ENCODE measurements at regions not wholly inside any gene's neighbourhood (a gene's known extent, or its start where the extent isn't known, plus 50 kb on each side); places are given as distances from the start of the nearest gene placed in this dataset.

GRCh38 chr6:40778196-40778595 lies 191.0 kb upstream of the LRFN2 start:
- H3K4me3 ChIP-seq: no peak overlapping the region
- DNase-seq: no peak
- no peaks in the 10 kb centered on the region for H3K9me3 ChIP-seq
- no peaks in the 10 kb centered on the region for H3K36me3 ChIP-seq
- no peaks in the 10 kb centered on the region for H3K27me3 ChIP-seq

- Histone ChIP-seq H3K36me3 (no peaks in the 10 kb centered on the region), H3K4me3 (no peak overlapping the region), H3K27me3 (no peaks in the 10 kb centered on the region), H3K9me3 (no peaks in the 10 kb centered on the region)
- no peak for DNase-seq
Measured at GRCh38 chr6:40774932-40775331, 187.8 kb upstream of the LRFN2 start.

- Histone ChIP-seq H3K36me3 (no peaks in the 10 kb centered on the region), H3K27me3 (no peaks in the 10 kb centered on the region), H3K4me3 (no peak overlapping the region), H3K9me3 (no peaks in the 10 kb centered on the region)
- no peak for DNase-seq
Measured at GRCh38 chr6:40770794-40771193, 183.6 kb upstream of the LRFN2 start.

GRCh38 chr6:40764726-40765125 lies 177.6 kb upstream of the LRFN2 start:
- Histone ChIP-seq H3K4me3 (no peak overlapping the region), H3K36me3 (no peaks in the 10 kb centered on the region)
- no peak for DNase-seq

GRCh38 chr6:40762981-40763380 lies 175.8 kb upstream of the LRFN2 start:
- H3K27me3 ChIP-seq: no peaks in the 10 kb centered on the region
- H3K9me3 ChIP-seq: no peaks in the 10 kb centered on the region
- DNase-seq: peak; percentile 19
- H3K36me3 ChIP-seq: no peaks in the 10 kb centered on the region
- no peak overlapping the region for H3K4me3 ChIP-seq

More at GRCh38 chr6:40764726-40765125, 177.6 kb upstream of the LRFN2 start:
- H3K27me3 ChIP-seq: no peaks in the 10 kb centered on the region
- no peaks in the 10 kb centered on the region for H3K9me3 ChIP-seq

- Histone ChIP-seq H3K4me3 (no peak overlapping the region), H3K9me3 (no peaks in the 10 kb centered on the region), H3K27me3 (no peaks in the 10 kb centered on the region), H3K36me3 (no peaks in the 10 kb centered on the region)
- DNase-seq: no peak
Measured at GRCh38 chr6:40760887-40761286, 173.7 kb upstream of the LRFN2 start.

- Histone ChIP-seq H3K4me3 (no peak overlapping the region), H3K36me3 (no peaks in the 10 kb centered on the region), H3K27me3 (no peaks in the 10 kb centered on the region), H3K9me3 (no peaks in the 10 kb centered on the region)
- DNase-seq: no peak
Measured at GRCh38 chr6:40759838-40760237, 172.7 kb upstream of the LRFN2 start.

- Histone ChIP-seq H3K36me3 (no peaks in the 10 kb centered on the region), H3K4me3 (no peak overlapping the region), H3K27me3 (no peaks in the 10 kb centered on the region), H3K9me3 (no peaks in the 10 kb centered on the region)
- DNase-seq: no peak
Measured at GRCh38 chr6:40759264-40759663, 172.1 kb upstream of the LRFN2 start.

- H3K9me3 ChIP-seq: no peaks in the 10 kb centered on the region
- peak; percentile 67 for DNase-seq
- no peak overlapping the region for H3K4me3 ChIP-seq
- no peaks in the 10 kb centered on the region for H3K27me3 ChIP-seq
- no peaks in the 10 kb centered on the region for H3K36me3 ChIP-seq
Measured at GRCh38 chr6:40755749-40756452, 168.7 kb upstream of the LRFN2 start.

GRCh38 chr6:40755046-40755681 lies 168.0 kb upstream of the LRFN2 start:
- no peaks in the 10 kb centered on the region for H3K9me3 ChIP-seq
- H3K4me3 ChIP-seq: no peak overlapping the region
- H3K27me3 ChIP-seq: no peaks in the 10 kb centered on the region
- peak; percentile 55 for DNase-seq
- H3K36me3 ChIP-seq: no peaks in the 10 kb centered on the region

- H3K27me3 ChIP-seq: no peaks in the 10 kb centered on the region
- no peaks in the 10 kb centered on the region for H3K36me3 ChIP-seq
Measured at GRCh38 chr6:40754461-40755045, 167.4 kb upstream of the LRFN2 start.

GRCh38 chr6:40753675-40754448 lies 166.7 kb upstream of the LRFN2 start:
- no peak for DNase-seq
- Histone ChIP-seq H3K36me3 (no peaks in the 10 kb centered on the region), H3K27me3 (no peaks in the 10 kb centered on the region), H3K9me3 (no peaks in the 10 kb centered on the region), H3K4me3 (no peak overlapping the region)

More at GRCh38 chr6:40754461-40755045, 167.4 kb upstream of the LRFN2 start:
- no peak for DNase-seq
- H3K4me3 ChIP-seq: no peak overlapping the region
- no peaks in the 10 kb centered on the region for H3K9me3 ChIP-seq

GRCh38 chr6:40753048-40753447 lies 165.9 kb upstream of the LRFN2 start:
- no peak overlapping the region for H3K4me3 ChIP-seq
- no peaks in the 10 kb centered on the region for H3K27me3 ChIP-seq
- H3K9me3 ChIP-seq: no peaks in the 10 kb centered on the region
- no peaks in the 10 kb centered on the region for H3K36me3 ChIP-seq
- DNase-seq: no peak

GRCh38 chr6:40744835-40745234 lies 157.7 kb upstream of the LRFN2 start:
- DNase-seq: no peak
- no peak overlapping the region for H3K4me3 ChIP-seq
- H3K9me3 ChIP-seq: no peaks in the 10 kb centered on the region
- H3K27me3 ChIP-seq: no peaks in the 10 kb centered on the region
- H3K36me3 ChIP-seq: no peaks in the 10 kb centered on the region

GRCh38 chr6:40743690-40744446 lies 156.7 kb upstream of the LRFN2 start:
- H3K4me3 ChIP-seq: no peak overlapping the region
- H3K9me3 ChIP-seq: no peaks in the 10 kb centered on the region
- no peaks in the 10 kb centered on the region for H3K27me3 ChIP-seq
- H3K36me3 ChIP-seq: no peaks in the 10 kb centered on the region
- no peak for DNase-seq

GRCh38 chr6:40743226-40743625 lies 156.1 kb upstream of the LRFN2 start:
- Histone ChIP-seq H3K4me3 (no peak overlapping the region), H3K36me3 (no peaks in the 10 kb centered on the region), H3K9me3 (no peaks in the 10 kb centered on the region), H3K27me3 (no peaks in the 10 kb centered on the region)
- DNase-seq: no peak

GRCh38 chr6:40740518-40740917 lies 153.4 kb upstream of the LRFN2 start:
- DNase-seq: no peak

More at GRCh38 chr6:40740518-40740917, 153.4 kb upstream of the LRFN2 start:
- no peaks in the 10 kb centered on the region for H3K9me3 ChIP-seq
- H3K36me3 ChIP-seq: no peaks in the 10 kb centered on the region
- H3K4me3 ChIP-seq: no peak overlapping the region
- no peaks in the 10 kb centered on the region for H3K27me3 ChIP-seq

All from MG63 (cell line).